SK-N-SH (cell line): ENCODE measurements at regions not wholly inside any gene's neighbourhood (a gene's known extent, or its start where the extent isn't known, plus 50 kb on each side); places are given as distances from the start of the nearest gene placed in this dataset.
"Not testable (repeated sequence)": the region's sequence is repeated elsewhere in the genome, so short reads cannot be mapped to it uniquely, and the experiment has no call there.

Source experiments
- CTCF ChIA-PET: fragments of 300-600, 350-600 bp; formaldehyde crosslinking; extraction: SDS; loops from one replicate; lab custom pipeline; 2021; lab: Yijun Ruan, JAX
- POLR2A ChIA-PET: fragments of 350-600 bp; sonication (Branson Sonifier 250); formaldehyde crosslinking; extraction: SDS; loops from one replicate; lab custom pipeline; 2020; ENCODE audit warnings: antibody characterized with exemption, inconsistent platforms; lab: Yijun Ruan, JAX
- DNase-seq: peaks from one replicate; pipeline ENCODE4 v3.0.0; 2012
- H2AFZ ChIP-seq: fragments of 200-600 bp; sonication (generic); 2 replicates; pipeline ENCODE4 v1.8.1; 2016; ENCODE audit warnings: antibody characterized with exemption, mild to moderate bottlenecking, low read depth
- H3F3A ChIP-seq: fragments of 200-600 bp; sonication (generic); replicated peaks from 2 replicates; pipeline ENCODE3; 2016; ENCODE audit warnings: antibody characterized with exemption, mild to moderate bottlenecking; ENCODE audit not compliant: insufficient read depth
- H3K27ac ChIP-seq, 2 experiments: fragments of 200-500 bp in 1 of 2; fragments of 200-600 bp in 1 of 2; sonication (Bioruptor generic) in 1 of 2; sonication (generic), shearing (Covaris generic) in 1 of 2; 2 replicates each; pipeline versions ENCODE4 v1.5.1 to v1.6.1; 2014 to 2016; ENCODE audit warnings: low read depth in 2 of 2, inconsistent platforms in 1 of 2, low read length in 1 of 2, mild to moderate bottlenecking in 1 of 2, mixed read lengths in 1 of 2
- H3K27me3 ChIP-seq: fragments of 200-600 bp; sonication (generic), shearing (Covaris generic); 2 replicates; pipeline ENCODE4 v1.6.1; 2016; ENCODE audit warnings: mixed run types; ENCODE audit not compliant: insufficient read depth
- H3K36me3 ChIP-seq, 2 experiments: fragments of 200-500 bp in 1 of 2; fragments of 200-600 bp in 1 of 2; sonication (Bioruptor generic) in 1 of 2; sonication (generic) in 1 of 2; replicated peaks in 1 of 2; 2 replicates each; pipeline versions ENCODE3 to v1.5.1; 2014 to 2016; ENCODE audit warnings: low read length in 1 of 2, mild to moderate bottlenecking in 1 of 2; ENCODE audit not compliant: insufficient read depth in 2 of 2, control insufficient read depth in 1 of 2
- H3K4me1 ChIP-seq, 2 experiments: fragments of 200-500 bp in 1 of 2; fragments of 200-600 bp in 1 of 2; sonication (Bioruptor generic) in 1 of 2; sonication (generic), shearing (Covaris generic) in 1 of 2; 2 replicates each; pipeline versions ENCODE4 v1.5.1 to v1.6.1; 2014 to 2016; ENCODE audit warnings: low read depth in 1 of 2, low read length in 1 of 2, mixed run types in 1 of 2; ENCODE audit not compliant: insufficient read depth in 2 of 2, control insufficient read depth in 1 of 2
- H3K4me2 ChIP-seq: fragments of 200-600 bp; sonication (generic), shearing (Covaris generic); 2 replicates; pipeline ENCODE4 v1.6.1; 2017; ENCODE audit warnings: mixed run types
- H3K4me3 ChIP-seq, 2 experiments: fragments of 200-500 bp in 1 of 2; fragments of 200-600 bp in 1 of 2; sonication (Bioruptor generic) in 1 of 2; sonication (generic), shearing (Covaris generic) in 1 of 2; 2 replicates each; pipeline versions ENCODE4 v1.5.1 to v1.8.1; 2014 to 2016; ENCODE audit warnings: low read depth in 2 of 2, inconsistent platforms in 1 of 2, low read length in 1 of 2, mild to moderate bottlenecking in 1 of 2, mixed read lengths in 1 of 2, moderate library complexity in 1 of 2
- H3K79me2 ChIP-seq: fragments of 200-600 bp; sonication (generic); 2 replicates; pipeline ENCODE4 v1.8.1; 2017; ENCODE audit warnings: mild to moderate bottlenecking; ENCODE audit not compliant: insufficient read depth
- H3K9ac ChIP-seq: fragments of 200-600 bp; sonication (generic); 2 replicates; pipeline ENCODE4 v1.6.1; 2017; ENCODE audit warnings: mixed run types
- H3K9me2 ChIP-seq: fragments of 200-600 bp; sonication (generic); 2 replicates; pipeline ENCODE4 v1.6.1; 2017; ENCODE audit warnings: mixed run types
- H3K9me3 ChIP-seq: fragments of 200-600 bp; sonication (generic); 2 replicates; pipeline ENCODE4 v1.6.1; 2017; ENCODE audit warnings: mixed run types, mild to moderate bottlenecking, moderate library complexity
- H4K20me1 ChIP-seq: fragments of 200-600 bp; sonication (generic); 2 replicates; pipeline ENCODE4 v1.6.1; 2017; ENCODE audit warnings: mild to moderate bottlenecking, mixed run types; ENCODE audit not compliant: insufficient read depth
- CHD2 ChIP-seq: fragments of 150-350 bp; IDR thresholded peaks from 2 replicates; pipeline ENCODE4 v1.6.1; 2018; ENCODE audit warnings: low read length; ENCODE audit not compliant: partially characterized antibody
- CTCF ChIP-seq: fragments of 200-600 bp; sonication (generic); IDR thresholded peaks from 2 replicates; pipeline ENCODE4 v1.6.1; 2017; ENCODE audit warnings: antibody characterized with exemption, mild to moderate bottlenecking, moderate library complexity
- ELF1 ChIP-seq: IDR thresholded peaks from 2 replicates; pipeline ENCODE4 v1.4.0; 2012
- EP300 ChIP-seq, 2 experiments: IDR thresholded peaks; 2 replicates each; pipeline versions ENCODE4 v1.4.0 to v1.6.1; 2012; ENCODE audit warnings: borderline replicate concordance in 1 of 2, low read depth in 1 of 2, low read length in 1 of 2
- EZH2phosphoT487 ChIP-seq: fragments of 200-600 bp; sonication (generic); IDR thresholded peaks from 2 replicates; pipeline ENCODE4 v1.6.1; 2017; ENCODE audit warnings: low read depth, mixed run types, mild to moderate bottlenecking, antibody characterized with exemption, moderate library complexity, borderline replicate concordance
- FOSL2 ChIP-seq: IDR thresholded peaks from 2 replicates; pipeline ENCODE4 v1.4.0; 2012; ENCODE audit warnings: low read depth, mild to moderate bottlenecking, moderate library complexity, borderline replicate concordance
- JUND ChIP-seq: IDR thresholded peaks from 2 replicates; pipeline ENCODE4 v1.4.0; 2012
- NFIC ChIP-seq: IDR thresholded peaks from 2 replicates; pipeline ENCODE4 v1.4.0; 2012; ENCODE audit warnings: borderline replicate concordance
- POLR2AphosphoS5 ChIP-seq: IDR thresholded peaks from 2 replicates; pipeline ENCODE4 v1.6.1; 2012; ENCODE audit warnings: low read depth, low read length
- RAD21 ChIP-seq: IDR thresholded peaks from 2 replicates; pipeline ENCODE4 v1.6.1; 2012; ENCODE audit warnings: mild to moderate bottlenecking, low read length
- RFX5 ChIP-seq: IDR thresholded peaks from 2 replicates; pipeline ENCODE4 v1.6.1; 2012; ENCODE audit warnings: mild to moderate bottlenecking, improper control_type of control experiment, low read length
- SMC3 ChIP-seq: IDR thresholded peaks from 2 replicates; pipeline ENCODE4 v1.6.1; 2012; ENCODE audit warnings: low read depth, low read length, improper control_type of control experiment
- YY1 ChIP-seq: IDR thresholded peaks from 2 replicates; pipeline ENCODE4 v1.4.0; 2012; ENCODE audit warnings: low read depth, mild to moderate bottlenecking
- WGBS: methylation state at CpG from one replicate; pipeline ENCODE4 v1.1.6; 2017; ENCODE audit warnings: low lambda C conversion rate; 5-methylcytosine and 5-hydroxymethylcytosine counted together

- no peak overlapping the region for H3K4me2 ChIP-seq
- peaks cover 4% of the 10 kb centered on the region; the same call in 1 of the 2 replicates for H3K27me3 ChIP-seq
- H3K79me2 ChIP-seq: no peaks in the 10 kb centered on the region
- POLR2A ChIA-PET: no interaction called here
- no peaks in the 10 kb centered on the region; a peak in 1 of 4 replicates for H3K4me1 ChIP-seq
- TF ChIP-seq ELF1 (no peak), RFX5 (no peak), CTCF (peak; percentile 86), EZH2phosphoT487 (no peak), FOSL2 (no peak), RAD21 (peak; percentile 83), SMC3 (peak; percentile 78), EP300 (IDR thresholded peaks at IDR 0.05; ENCODE audit: borderline replicate concordance in 1 of 2, low read depth in 1 of 2, low read length in 1 of 2) (no peak)
- TF ChIP-seq, all 33 proteins: peak for 3
- Histone ChIP-seq H2AFZ (no peak overlapping the region), H3K4me3 (peak overlapping the region in 1 of 2 experiments; percentile 47; a peak in 1 of 4 replicates), H3K27ac (no peak overlapping the region), H3K9ac (no peak overlapping the region), H3K36me3 (no peaks in the 10 kb centered on the region), H3K9me2 (no peaks in the 10 kb centered on the region), H3F3A (no peaks in the 10 kb centered on the region), H4K20me1 (no peaks in the 10 kb centered on the region), H3K9me3 (no peaks in the 10 kb centered on the region)
- CTCF ChIA-PET: interaction anchor here (0.6 to 8.2 kb wide), 31 partner anchors 11 to 755 kb away, joined by 3 to 89 read pairs (median 4); no protein-coding TSS in a partner anchor
- 55% methylated on average over 12 of the region's 12 CpGs for WGBS
- DNase-seq: peak; percentile 42
These were observed 193.7 kb upstream of the LRIG3 start for GRCh38 chr12:59113831-59114615.

DNA sequence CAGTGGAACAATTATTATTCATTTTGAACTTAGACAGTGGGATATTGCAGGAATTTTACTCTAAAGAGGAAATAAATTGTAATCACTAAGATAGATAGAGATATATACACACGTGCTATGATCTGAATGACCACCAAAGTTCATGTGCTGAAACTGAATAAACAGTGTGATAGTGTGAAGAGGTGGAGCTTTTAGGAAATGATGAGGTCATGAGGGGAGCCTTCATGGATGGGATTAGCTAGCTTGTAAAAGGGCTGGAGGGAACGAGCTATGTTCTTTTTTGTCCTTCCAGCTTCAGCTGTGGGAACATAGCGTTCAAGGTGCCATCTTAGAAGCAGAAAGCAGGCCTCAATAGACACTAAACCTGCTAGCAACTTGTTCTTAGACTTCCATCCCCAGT, 191.5 kb upstream of the LRIG3 start:
- TF ChIP-seq SMC3 (no peak), NFIC (no peak), JUND (no peak), POLR2AphosphoS5 (no peak), YY1 (no peak), CHD2 (no peak), EP300 (IDR thresholded peaks at IDR 0.05; ENCODE audit: borderline replicate concordance in 1 of 2, low read depth in 1 of 2, low read length in 1 of 2) (no peak)
- POLR2A ChIA-PET: no interaction called here

DNA sequence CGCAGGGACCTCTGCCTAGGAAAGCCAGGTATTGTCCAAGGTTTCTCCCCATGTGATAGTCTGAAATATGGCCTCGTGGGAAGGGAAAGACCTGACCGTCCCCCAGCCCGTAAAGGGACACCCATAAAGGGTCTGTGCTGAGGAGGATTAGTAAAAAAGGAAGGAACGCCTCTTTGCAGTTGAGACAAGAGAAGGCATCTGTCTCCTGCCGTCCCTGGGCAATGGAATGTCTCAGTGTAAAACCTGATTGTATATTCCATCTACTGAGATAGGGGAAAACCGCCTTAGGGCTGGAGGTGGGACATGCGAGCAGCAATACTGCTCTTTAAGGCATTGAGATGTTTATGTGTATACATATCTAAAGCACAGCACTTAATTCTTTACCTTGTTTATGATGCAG, 188.2 kb upstream of the LRIG3 start:
- H3K79me2 ChIP-seq, H3K36me3 ChIP-seq, H3K9me2 ChIP-seq, H3K9me3 ChIP-seq, H3K4me1 ChIP-seq, H2AFZ ChIP-seq, H4K20me1 ChIP-seq, H3F3A ChIP-seq, H3K9ac ChIP-seq, H3K4me2 ChIP-seq, H3K27ac ChIP-seq, DNase-seq, CTCF ChIA-PET, POLR2A ChIA-PET, H3K4me3 ChIP-seq: not testable (repeated sequence)
- H3K27me3 ChIP-seq: peaks cover 10% of the 10 kb centered on the region; the same call in 1 of the 2 replicates
- 33% methylated on average over 8 of the region's 8 CpGs for WGBS

More for the DNA sequence above, 191.5 kb upstream of the LRIG3 start:
- no peak overlapping the region for H3K9ac ChIP-seq
- no peaks in the 10 kb centered on the region for H3K36me3 ChIP-seq
- H3K4me3 ChIP-seq: no peak overlapping the region
- H2AFZ ChIP-seq: no peak overlapping the region
- no peak overlapping the region for H3K4me2 ChIP-seq
- CTCF ChIA-PET: interaction anchor here (0.6 to 8.2 kb wide), 4 partner anchors 25 to 765 kb away, joined by 3 to 89 read pairs (median 3); no protein-coding TSS in a partner anchor
- H3K27me3 ChIP-seq: peaks cover 10% of the 10 kb centered on the region; the same call in 1 of the 2 replicates
- no peaks in the 10 kb centered on the region; a peak in 1 of 4 replicates for H3K4me1 ChIP-seq
- no peak for DNase-seq
- no peak overlapping the region for H3K27ac ChIP-seq
- 22% methylated on average over 3 of the region's 3 CpGs for WGBS
- H3F3A ChIP-seq: no peaks in the 10 kb centered on the region
- H3K9me3 ChIP-seq: no peaks in the 10 kb centered on the region
- H3K79me2 ChIP-seq: no peaks in the 10 kb centered on the region
- H3K9me2 ChIP-seq: no peaks in the 10 kb centered on the region
- H4K20me1 ChIP-seq: no peaks in the 10 kb centered on the region
